ENCODE measurements at regions not wholly inside any gene's neighbourhood (a gene's known extent, or its start where the extent isn't known, plus 50 kb on each side); places are given as distances from the start of the nearest gene placed in this dataset.

DNA sequence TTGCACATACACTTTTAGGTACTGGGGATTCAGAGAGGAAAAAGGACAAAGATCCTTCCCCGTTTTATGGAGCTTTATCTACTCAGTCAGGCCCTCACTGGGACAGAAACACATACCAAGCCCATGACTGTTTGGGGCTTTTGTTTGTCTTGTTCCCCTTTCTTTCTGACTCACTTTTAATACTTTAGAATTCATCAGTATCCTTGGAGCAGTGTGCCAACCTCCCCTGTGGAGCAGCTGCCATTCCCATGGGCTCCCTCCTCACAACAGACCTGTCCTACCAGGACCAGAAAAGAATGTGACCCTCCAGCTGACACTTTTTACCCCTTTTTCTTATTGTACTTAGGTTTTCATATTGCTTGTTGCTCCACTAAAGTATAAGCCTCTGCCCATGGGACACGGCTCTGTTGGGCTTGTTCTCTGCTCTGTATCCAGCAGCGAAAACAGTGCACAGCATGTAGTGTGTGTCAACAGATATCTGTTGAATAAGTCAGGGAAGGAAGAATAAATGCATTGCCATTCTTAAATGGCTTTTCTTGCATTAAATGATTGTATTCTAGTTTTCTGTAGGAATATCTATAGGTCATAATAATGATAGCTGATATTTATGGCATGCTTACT lies 431.1 kb downstream of the EFNB2 start:
- H3K4me3 ChIP-seq (ENCODE audit: low read depth, low read length, poor library complexity, severe bottlenecking), result no peak overlapping the region
- no peaks in the 10 kb centered on the region for H3K79me2 ChIP-seq (ENCODE audit: insufficient read depth, low read depth, low read length)
- no peak for TF ChIP-seq EZH2phosphoT487 (IDR thresholded peaks at IDR 0.05; ENCODE audit: borderline replicate concordance, low read depth, low read length)
- TF ChIP-seq, protein P1, sequence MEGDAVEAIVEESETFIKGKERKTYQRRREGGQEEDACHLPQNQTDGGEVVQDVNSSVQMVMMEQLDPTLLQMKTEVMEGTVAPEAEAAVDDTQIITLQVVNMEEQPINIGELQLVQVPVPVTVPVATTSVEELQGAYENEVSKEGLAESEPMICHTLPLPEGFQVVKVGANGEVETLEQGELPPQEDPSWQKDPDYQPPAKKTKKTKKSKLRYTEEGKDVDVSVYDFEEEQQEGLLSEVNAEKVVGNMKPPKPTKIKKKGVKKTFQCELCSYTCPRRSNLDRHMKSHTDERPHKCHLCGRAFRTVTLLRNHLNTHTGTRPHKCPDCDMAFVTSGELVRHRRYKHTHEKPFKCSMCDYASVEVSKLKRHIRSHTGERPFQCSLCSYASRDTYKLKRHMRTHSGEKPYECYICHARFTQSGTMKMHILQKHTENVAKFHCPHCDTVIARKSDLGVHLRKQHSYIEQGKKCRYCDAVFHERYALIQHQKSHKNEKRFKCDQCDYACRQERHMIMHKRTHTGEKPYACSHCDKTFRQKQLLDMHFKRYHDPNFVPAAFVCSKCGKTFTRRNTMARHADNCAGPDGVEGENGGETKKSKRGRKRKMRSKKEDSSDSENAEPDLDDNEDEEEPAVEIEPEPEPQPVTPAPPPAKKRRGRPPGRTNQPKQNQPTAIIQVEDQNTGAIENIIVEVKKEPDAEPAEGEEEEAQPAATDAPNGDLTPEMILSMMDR (conservative IDR thresholded peaks at IDR 0.05; ENCODE audit: low read length), result no peak
- H3K36me3 ChIP-seq (ENCODE audit: insufficient read depth, low read length), result no peaks in the 10 kb centered on the region
- H3K9me3 ChIP-seq (ENCODE audit: low read length), result no peaks in the 10 kb centered on the region
- no peak overlapping the region for H3K4me2 ChIP-seq (ENCODE audit: low read length)
- POLR2A ChIA-PET, result no interaction called here
- no TSS peak for BruUV-seq (replicated peaks)
- no peak overlapping the region for H3K27ac ChIP-seq (ENCODE audit: low read depth, low read length, poor library complexity, severe bottlenecking)
- H2AFZ ChIP-seq (ENCODE audit: low read length), result no peak overlapping the region
- no peaks in the 10 kb centered on the region for H4K20me1 ChIP-seq (ENCODE audit: insufficient read depth, low read length)
- H3K9me2 ChIP-seq (ENCODE audit: insufficient read depth, low read length), result no peaks in the 10 kb centered on the region
- CTCF ChIA-PET (ENCODE audit: unreplicated experiment), result no interaction called here
- no peaks in the 10 kb centered on the region for H3K4me1 ChIP-seq (ENCODE audit: insufficient read depth, low read length, poor library complexity, severe bottlenecking)
- no peak for DNase-seq (ENCODE audit: low spot score)
- intact Hi-C loops (cut with micrococcal nuclease; ENCODE audit: unreplicated experiment), result no loop called here

DNA sequence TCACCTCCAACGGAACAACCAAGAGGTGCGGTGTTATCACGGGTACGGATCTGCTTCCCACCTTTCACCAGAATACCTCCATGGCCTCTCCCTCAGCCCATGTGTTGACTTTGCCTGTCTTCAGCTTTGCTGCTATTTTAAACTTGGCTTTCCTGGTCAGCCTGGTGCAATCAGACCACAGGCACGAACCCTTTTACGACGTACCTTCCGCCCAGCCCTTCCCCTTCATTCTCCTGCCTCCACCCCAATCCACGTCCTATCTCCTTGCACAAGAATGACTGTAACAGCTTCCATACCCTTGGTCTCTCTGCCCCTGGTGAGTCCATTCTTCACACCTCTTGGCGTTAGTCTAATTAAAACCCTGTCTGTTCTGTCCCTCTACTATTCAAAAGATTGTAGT lies 431.7 kb downstream of the EFNB2 start:
- H2AFZ ChIP-seq (ENCODE audit: low read length), result no peak overlapping the region
- BruUV-seq (replicated peaks), result no TSS peak
- H3K79me2 ChIP-seq (ENCODE audit: insufficient read depth, low read depth, low read length), result no peaks in the 10 kb centered on the region
- ChIA-PET CTCF (ENCODE audit: unreplicated experiment) (no interaction called here), POLR2A (no interaction called here)
- no peak overlapping the region for H3K4me3 ChIP-seq (ENCODE audit: low read depth, low read length, poor library complexity, severe bottlenecking)
- H3K27ac ChIP-seq (ENCODE audit: low read depth, low read length, poor library complexity, severe bottlenecking), result no peak overlapping the region
- DNase-seq (ENCODE audit: low spot score), result no peak
- intact Hi-C loops (cut with micrococcal nuclease; ENCODE audit: unreplicated experiment), result no loop called here
- H3K4me1 ChIP-seq (ENCODE audit: insufficient read depth, low read length, poor library complexity, severe bottlenecking), result no peaks in the 10 kb centered on the region
- H3K36me3 ChIP-seq (ENCODE audit: insufficient read depth, low read length), result no peaks in the 10 kb centered on the region
- no peaks in the 10 kb centered on the region for H3K9me2 ChIP-seq (ENCODE audit: insufficient read depth, low read length)
- no peak overlapping the region for H3K4me2 ChIP-seq (ENCODE audit: low read length)
- no peaks in the 10 kb centered on the region for H3K9me3 ChIP-seq (ENCODE audit: low read length)
- no peaks in the 10 kb centered on the region for H4K20me1 ChIP-seq (ENCODE audit: insufficient read depth, low read length)
- TF ChIP-seq, protein P1 (conservative IDR thresholded peaks at IDR 0.05; ENCODE audit: low read length), result no peak
- no peak for TF ChIP-seq EZH2phosphoT487 (IDR thresholded peaks at IDR 0.05; ENCODE audit: borderline replicate concordance, low read depth, low read length)

DNA sequence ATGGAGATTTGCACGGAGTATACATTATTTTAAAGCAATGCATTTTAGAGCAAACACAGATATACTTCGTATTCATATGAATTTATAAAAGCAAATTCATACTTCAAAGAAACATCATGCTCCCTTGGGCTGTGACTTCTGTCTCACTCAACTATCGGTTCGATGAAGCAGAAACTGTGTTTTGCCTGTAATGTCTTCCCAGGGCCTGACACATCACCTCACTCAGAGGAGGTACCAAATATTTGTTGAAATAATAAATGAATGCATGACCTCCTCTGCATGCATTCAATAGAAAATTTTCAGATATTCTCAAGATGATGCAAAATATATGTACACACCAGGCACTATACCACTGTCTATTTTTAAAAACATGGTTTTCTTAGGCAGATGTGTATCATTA lies 432.7 kb downstream of the EFNB2 start:
- Histone ChIP-seq H4K20me1 (ENCODE audit: insufficient read depth, low read length) (no peaks in the 10 kb centered on the region), H3K9me2 (ENCODE audit: insufficient read depth, low read length) (no peaks in the 10 kb centered on the region), H3K4me1 (ENCODE audit: insufficient read depth, low read length, poor library complexity, severe bottlenecking) (no peaks in the 10 kb centered on the region), H2AFZ (ENCODE audit: low read length) (no peak overlapping the region), H3K79me2 (ENCODE audit: insufficient read depth, low read depth, low read length) (no peaks in the 10 kb centered on the region), H3K36me3 (ENCODE audit: insufficient read depth, low read length) (no peaks in the 10 kb centered on the region), H3K9me3 (ENCODE audit: low read length) (no peaks in the 10 kb centered on the region), H3K4me2 (ENCODE audit: low read length) (no peak overlapping the region), H3K27ac (ENCODE audit: low read depth, low read length, poor library complexity, severe bottlenecking) (no peak overlapping the region), H3K4me3 (ENCODE audit: low read depth, low read length, poor library complexity, severe bottlenecking) (no peak overlapping the region)
- ChIA-PET CTCF (ENCODE audit: unreplicated experiment) (no interaction called here), POLR2A (no interaction called here)
- TF ChIP-seq EZH2phosphoT487 (IDR thresholded peaks at IDR 0.05; ENCODE audit: borderline replicate concordance, low read depth, low read length), result no peak
- TF ChIP-seq, protein P1 (conservative IDR thresholded peaks at IDR 0.05; ENCODE audit: low read length), result no peak
- intact Hi-C loops (cut with micrococcal nuclease; ENCODE audit: unreplicated experiment), result no loop called here
- no TSS peak for BruUV-seq (replicated peaks)
- DNase-seq (ENCODE audit: low spot score), result no peak

All from OCI-LY7 (cell line).